ENCODE measurements at regions not wholly inside any gene's neighbourhood (a gene's known extent, or its start where the extent isn't known, plus 50 kb on each side); places are given as distances from the start of the nearest gene placed in this dataset.

- TF ChIP-seq, protein P1, sequence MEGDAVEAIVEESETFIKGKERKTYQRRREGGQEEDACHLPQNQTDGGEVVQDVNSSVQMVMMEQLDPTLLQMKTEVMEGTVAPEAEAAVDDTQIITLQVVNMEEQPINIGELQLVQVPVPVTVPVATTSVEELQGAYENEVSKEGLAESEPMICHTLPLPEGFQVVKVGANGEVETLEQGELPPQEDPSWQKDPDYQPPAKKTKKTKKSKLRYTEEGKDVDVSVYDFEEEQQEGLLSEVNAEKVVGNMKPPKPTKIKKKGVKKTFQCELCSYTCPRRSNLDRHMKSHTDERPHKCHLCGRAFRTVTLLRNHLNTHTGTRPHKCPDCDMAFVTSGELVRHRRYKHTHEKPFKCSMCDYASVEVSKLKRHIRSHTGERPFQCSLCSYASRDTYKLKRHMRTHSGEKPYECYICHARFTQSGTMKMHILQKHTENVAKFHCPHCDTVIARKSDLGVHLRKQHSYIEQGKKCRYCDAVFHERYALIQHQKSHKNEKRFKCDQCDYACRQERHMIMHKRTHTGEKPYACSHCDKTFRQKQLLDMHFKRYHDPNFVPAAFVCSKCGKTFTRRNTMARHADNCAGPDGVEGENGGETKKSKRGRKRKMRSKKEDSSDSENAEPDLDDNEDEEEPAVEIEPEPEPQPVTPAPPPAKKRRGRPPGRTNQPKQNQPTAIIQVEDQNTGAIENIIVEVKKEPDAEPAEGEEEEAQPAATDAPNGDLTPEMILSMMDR (IDR thresholded peaks at IDR 0.05) = no peak
- TF ChIP-seq POLR2A (IDR thresholded peaks at IDR 0.05) = no peak
- TF ChIP-seq POLR2AphosphoS5 (IDR thresholded peaks at IDR 0.05) = no peak
- TF ChIP-seq EP300 (IDR thresholded peaks at IDR 0.05; ENCODE audit: low read depth) = no peak
Measured at GRCh38 chr12:34208331-34209258, 186.3 kb downstream of the ALG10 start.
